Osteoblast (primary cell): ENCODE measurements at regions not wholly inside any gene's neighbourhood (a gene's known extent, or its start where the extent isn't known, plus 50 kb on each side); places are given as distances from the start of the nearest gene placed in this dataset.

Experiments
- DNase-seq: peaks from one replicate; pipeline ENCODE4 v3.0.0; 2011; ENCODE audit warnings: low spot score, mixed read lengths; ENCODE audit not compliant: insufficient read length; ENCODE audit errors: missing footprints
- H2AFZ ChIP-seq: 2 replicates; pipeline ENCODE4 v1.6.0; 2011; ENCODE audit warnings: mild to moderate bottlenecking, low read length
- H3K27ac ChIP-seq: 2 replicates; pipeline ENCODE4 v1.5.1; 2011; ENCODE audit warnings: mild to moderate bottlenecking, low read depth, low read length, moderate library complexity
- H3K27me3 ChIP-seq: 2 replicates; pipeline ENCODE4 v1.6.0; 2012; ENCODE audit warnings: mild to moderate bottlenecking, control low read depth, inconsistent platforms, low read length, moderate library complexity; ENCODE audit not compliant: insufficient read depth
- H3K36me3 ChIP-seq: 2 replicates; pipeline ENCODE4 v1.5.1; 2011; ENCODE audit warnings: mild to moderate bottlenecking, low read length, control low read depth, moderate library complexity; ENCODE audit not compliant: insufficient read depth
- H3K4me1 ChIP-seq: 2 replicates; pipeline ENCODE4 v1.5.1; 2011; ENCODE audit warnings: mild to moderate bottlenecking, low read length, control low read depth, moderate library complexity; ENCODE audit not compliant: insufficient read depth
- H3K4me2 ChIP-seq: 2 replicates; pipeline ENCODE4 v1.6.0; 2011; ENCODE audit warnings: mild to moderate bottlenecking, low read length; ENCODE audit not compliant: insufficient read depth
- H3K4me3 ChIP-seq: fragments of 200-600 bp; sonication (generic); 3 replicates; pipeline ENCODE4 v1.5.1; 2012; ENCODE audit warnings: mild to moderate bottlenecking, low read length, inconsistent platforms; ENCODE audit not compliant: insufficient read depth
- H3K79me2 ChIP-seq: 2 replicates; pipeline ENCODE4 v1.6.0; 2012; ENCODE audit warnings: mild to moderate bottlenecking, low read length, control low read depth, inconsistent platforms; ENCODE audit not compliant: insufficient read depth
- H3K9me3 ChIP-seq: 2 replicates; pipeline ENCODE4 v1.5.1; 2011; ENCODE audit warnings: low read depth, low read length, control low read depth
- H4K20me1 ChIP-seq: 2 replicates; pipeline ENCODE4 v1.6.0; 2012; ENCODE audit warnings: mild to moderate bottlenecking, low read length, control low read depth; ENCODE audit not compliant: insufficient read depth
- CTCF ChIP-seq: IDR thresholded peaks from 2 replicates; pipeline ENCODE4 v1.5.1; 2011; ENCODE audit warnings: mild to moderate bottlenecking, low read depth, low read length, moderate library complexity; ENCODE audit errors: extremely low read depth

- no peaks in the 10 kb centered on the region for H3K9me3 ChIP-seq
- no peaks in the 10 kb centered on the region for H3K4me1 ChIP-seq
- no peak for TF ChIP-seq CTCF
- no peaks in the 10 kb centered on the region for H3K79me2 ChIP-seq
- no peak overlapping the region for H2AFZ ChIP-seq
- DNase-seq, result no peak
- no peaks in the 10 kb centered on the region for H4K20me1 ChIP-seq
- H3K4me2 ChIP-seq, result no peak overlapping the region
- no peaks in the 10 kb centered on the region for H3K36me3 ChIP-seq
- H3K4me3 ChIP-seq, result no peak overlapping the region
- H3K27me3 ChIP-seq, result peaks cover 11% of the 10 kb centered on the region
- H3K27ac ChIP-seq, result no peak overlapping the region
Observed at GRCh38 chr20:57892471-57892870, 182.7 kb upstream of the PMEPA1 start.

GRCh38 chr20:57891014-57891413, 181.2 kb upstream of the PMEPA1 start:
- H3K27ac ChIP-seq, result no peak overlapping the region
- TF ChIP-seq CTCF, result no peak

GRCh38 chr20:57890202-57890800, 180.5 kb upstream of the PMEPA1 start:
- Histone ChIP-seq H3K4me3 (no peak overlapping the region), H3K36me3 (no peaks in the 10 kb centered on the region), H2AFZ (no peak overlapping the region), H3K4me1 (no peaks in the 10 kb centered on the region), H3K4me2 (no peak overlapping the region), H3K27ac (no peak overlapping the region), H3K79me2 (no peaks in the 10 kb centered on the region), H4K20me1 (no peaks in the 10 kb centered on the region), H3K27me3 (peaks cover 11% of the 10 kb centered on the region), H3K9me3 (no peaks in the 10 kb centered on the region)
- no peak for DNase-seq
- TF ChIP-seq CTCF, result no peak

More at GRCh38 chr20:57891014-57891413, 181.2 kb upstream of the PMEPA1 start:
- Histone ChIP-seq H3K79me2 (no peaks in the 10 kb centered on the region), H3K4me3 (no peak overlapping the region), H4K20me1 (no peaks in the 10 kb centered on the region), H2AFZ (no peak overlapping the region), H3K4me2 (no peak overlapping the region), H3K27me3 (peaks cover 11% of the 10 kb centered on the region), H3K9me3 (no peaks in the 10 kb centered on the region), H3K4me1 (no peaks in the 10 kb centered on the region), H3K36me3 (no peaks in the 10 kb centered on the region)
- DNase-seq, result no peak

GRCh38 chr20:57888591-57888990, 178.8 kb upstream of the PMEPA1 start:
- Histone ChIP-seq H3K27ac (no peak overlapping the region), H3K4me3 (no peak overlapping the region), H4K20me1 (no peaks in the 10 kb centered on the region), H3K79me2 (no peaks in the 10 kb centered on the region), H2AFZ (no peak overlapping the region), H3K36me3 (no peaks in the 10 kb centered on the region), H3K4me2 (no peak overlapping the region), H3K4me1 (no peaks in the 10 kb centered on the region), H3K27me3 (no peaks in the 10 kb centered on the region), H3K9me3 (no peaks in the 10 kb centered on the region)
- no peak for TF ChIP-seq CTCF
- no peak for DNase-seq
